NCI-H187 (cell line): ENCODE measurements at regions not wholly inside any gene's neighbourhood (a gene's known extent, or its start where the extent isn't known, plus 50 kb on each side); places are given as distances from the start of the nearest gene placed in this dataset.
"Not testable (repeated sequence)": the region's sequence is repeated elsewhere in the genome, so short reads cannot be mapped to it uniquely, and the experiment has no call there.

ENCODE experiments used
- DNase-seq, 2 experiments: peaks; one replicate each; lab custom pipeline; 2025; lab: John Stamatoyannopoulos, UW

- DNase-seq = no peak
These were observed 201.2 kb upstream of the MYLIP start for GRCh38 chr6:15927531-15928225.

- DNase-seq = no peak
These were observed 202.6 kb upstream of the MYLIP start for GRCh38 chr6:15926256-15926655.

GRCh38 chr6:15924893-15925292, 204.0 kb upstream of the MYLIP start:
- no peak for DNase-seq

- no peak for DNase-seq
These were observed 206.2 kb upstream of the MYLIP start for GRCh38 chr6:15922510-15923250.

- DNase-seq = no peak
These were observed 207.6 kb upstream of the MYLIP start for GRCh38 chr6:15921243-15921642.

GRCh38 chr6:15916581-15916980, 212.3 kb upstream of the MYLIP start:
- no peak for DNase-seq

- no peak for DNase-seq
These were observed 213.2 kb upstream of the MYLIP start for GRCh38 chr6:15915508-15916178.

GRCh38 chr6:15914553-15914952, 214.3 kb upstream of the MYLIP start:
- no peak for DNase-seq

- no peak for DNase-seq
These were observed 215.3 kb upstream of the MYLIP start for GRCh38 chr6:15913573-15913972.

GRCh38 chr6:15912505-15913400, 216.1 kb upstream of the MYLIP start:
- no peak for DNase-seq

GRCh38 chr6:15911753-15912504, 217.0 kb upstream of the MYLIP start:
- no peak for DNase-seq

GRCh38 chr6:15909290-15910070, 219.4 kb upstream of the MYLIP start:
- no peak for DNase-seq

GRCh38 chr6:15908871-15909270, 220.0 kb upstream of the MYLIP start:
- no peak for DNase-seq

GRCh38 chr6:15907914-15908518, 220.9 kb upstream of the MYLIP start:
- no peak for DNase-seq

GRCh38 chr6:15907220-15907913, 221.5 kb upstream of the MYLIP start:
- not testable (repeated sequence) for DNase-seq

- DNase-seq = no peak
These were observed 222.4 kb upstream of the MYLIP start for GRCh38 chr6:15906420-15907016.

GRCh38 chr6:15905488-15906419, 223.1 kb upstream of the MYLIP start:
- no peak for DNase-seq
